ENCODE measurements at regions not wholly inside any gene's neighbourhood (a gene's known extent, or its start where the extent isn't known, plus 50 kb on each side); places are given as distances from the start of the nearest gene placed in this dataset.
"Not testable (repeated sequence)": the region's sequence is repeated elsewhere in the genome, so short reads cannot be mapped to it uniquely, and the experiment has no call there.

DNA sequence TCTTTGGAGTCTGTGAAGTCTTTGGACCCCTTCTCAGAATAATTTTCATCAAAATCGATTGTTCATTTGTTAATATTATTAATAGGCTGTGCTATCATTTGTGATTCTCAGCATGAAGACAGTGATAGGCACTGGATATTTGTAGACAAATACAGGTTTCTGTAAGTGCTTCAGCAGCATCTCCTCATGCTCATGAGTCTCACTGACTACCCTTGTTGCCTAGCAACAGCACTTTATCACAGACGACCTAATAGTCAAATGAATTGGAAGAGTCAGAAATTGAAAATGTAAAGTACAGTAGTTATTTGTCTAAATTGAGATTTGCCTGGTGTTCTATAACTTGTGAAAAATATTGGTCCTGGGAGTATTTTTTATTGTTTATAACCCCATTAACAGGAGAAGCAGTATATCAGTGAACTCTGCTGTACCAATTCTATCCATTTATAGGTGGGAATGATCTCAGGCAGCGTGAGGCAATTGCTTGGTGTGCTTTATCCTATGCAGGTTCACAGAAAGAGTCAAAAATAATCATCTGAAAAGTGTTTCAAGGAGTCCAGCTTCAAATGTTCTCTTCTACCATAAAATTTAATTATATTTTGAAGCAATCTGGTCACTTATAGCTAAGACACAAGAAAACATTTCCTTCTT, 684.6 kb downstream of the RFPL4B start:
- no peak for DNase-seq

GRCh38 chr6:113039005-113039404, 691.9 kb downstream of the RFPL4B start:
- no peak for DNase-seq

GRCh38 chr6:113047148-113047547, 700.0 kb downstream of the RFPL4B start:
- no peak for DNase-seq

- no peak for DNase-seq
These were observed 700.8 kb downstream of the RFPL4B start for GRCh38 chr6:113047932-113048331.

GRCh38 chr6:113048741-113049140, 701.6 kb downstream of the RFPL4B start:
- no peak for DNase-seq

DNA sequence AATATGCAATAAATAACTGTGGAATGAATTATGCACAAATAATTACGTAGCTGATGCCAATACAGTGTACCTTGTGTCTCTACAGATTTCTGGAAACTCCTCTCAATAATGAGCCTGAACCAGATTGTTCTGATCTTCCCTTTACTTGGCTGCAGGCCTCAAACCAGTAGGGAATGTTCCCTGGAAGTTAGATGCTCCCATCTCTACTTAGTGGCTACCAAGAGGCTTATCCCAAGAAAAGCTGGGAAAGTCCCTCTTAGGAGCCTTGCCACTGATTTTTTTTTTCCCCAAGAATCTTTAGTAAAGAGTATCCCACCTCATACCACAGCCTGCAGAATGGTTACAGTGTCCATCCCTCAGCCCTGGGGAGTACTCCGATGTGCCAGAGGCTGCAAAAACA, 702.1 kb downstream of the RFPL4B start:
- no peak for DNase-seq

- DNase-seq = no peak
These were observed 703.1 kb downstream of the RFPL4B start for GRCh38 chr6:113050010-113050858.

DNA sequence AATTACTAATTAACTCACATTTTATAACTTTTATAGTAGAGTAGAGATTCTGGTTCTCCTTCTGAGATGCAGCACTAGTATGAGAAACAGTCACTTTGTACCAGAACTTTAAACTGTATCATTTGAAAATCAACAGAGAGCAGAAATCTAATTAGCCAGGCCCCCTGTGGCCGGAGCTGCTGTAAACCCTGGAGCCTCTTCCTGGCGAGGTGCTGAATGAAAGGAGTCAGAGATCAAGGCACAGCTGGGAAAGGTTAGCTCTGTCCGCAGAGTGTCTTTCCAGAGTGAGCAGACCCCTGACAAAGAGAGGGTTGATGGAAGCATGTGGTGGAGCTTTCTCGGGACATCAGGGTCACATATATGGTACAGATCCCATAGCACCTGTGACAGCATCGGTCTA, 703.8 kb downstream of the RFPL4B start:
- no peak for DNase-seq

DNA sequence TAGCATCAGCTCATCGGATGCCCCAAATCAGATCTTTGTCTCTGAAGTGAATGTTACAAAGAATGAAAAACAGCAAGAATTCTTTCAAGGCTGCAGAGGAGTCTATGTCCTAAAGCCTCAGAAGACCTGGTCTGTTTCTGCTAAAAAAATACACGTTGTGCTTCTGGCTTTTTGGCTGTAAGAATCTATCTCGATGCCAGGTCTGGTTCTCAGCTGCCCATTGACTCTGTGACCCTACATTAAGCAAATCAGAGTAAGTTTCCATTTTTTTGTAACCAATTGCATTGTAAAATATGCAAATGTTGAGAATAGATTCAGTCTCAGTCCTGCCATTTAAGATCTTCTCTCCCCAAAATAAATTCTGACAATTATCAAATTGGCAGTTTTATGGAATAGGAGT, 705.4 kb downstream of the RFPL4B start:
- DNase-seq = no peak

- DNase-seq = peak; percentile 62 to 71
These were observed 707.9 kb downstream of the RFPL4B start for GRCh38 chr6:113055061-113055460.

GRCh38 chr6:113055998-113056397, 708.9 kb downstream of the RFPL4B start:
- DNase-seq = no peak

GRCh38 chr6:113057567-113058053, 710.5 kb downstream of the RFPL4B start:
- no peak for DNase-seq

GRCh38 chr6:113060664-113061063, 713.5 kb downstream of the RFPL4B start:
- DNase-seq = no peak

DNA sequence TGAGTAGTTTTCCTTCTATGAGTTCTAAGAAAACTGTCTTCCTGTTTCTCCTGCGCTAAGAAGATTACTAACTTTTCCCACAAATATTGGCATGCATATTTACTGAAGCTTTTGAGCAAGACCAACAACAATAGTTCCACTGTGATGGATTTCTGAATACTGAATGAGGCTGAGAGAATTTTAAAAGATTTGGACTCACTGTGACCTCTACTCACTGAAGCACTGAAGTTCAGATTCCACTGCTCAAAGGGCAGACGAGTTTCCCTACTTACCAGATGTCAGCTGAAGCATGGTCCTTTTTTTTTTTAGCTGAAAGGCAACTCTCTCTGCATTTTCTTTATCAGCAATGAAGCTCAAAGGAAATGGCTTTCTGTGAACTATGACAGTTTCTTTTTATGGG, 718.5 kb downstream of the RFPL4B start:
- DNase-seq = peak in 1 of 2 donors; percentile 20

- no peak for DNase-seq
These were observed 720.6 kb downstream of the RFPL4B start for GRCh38 chr6:113067612-113068275.

GRCh38 chr6:113068570-113068969, 721.4 kb downstream of the RFPL4B start:
- no peak for DNase-seq

GRCh38 chr6:113070681-113071080, 723.6 kb downstream of the RFPL4B start:
- DNase-seq = not testable (repeated sequence)

DNA sequence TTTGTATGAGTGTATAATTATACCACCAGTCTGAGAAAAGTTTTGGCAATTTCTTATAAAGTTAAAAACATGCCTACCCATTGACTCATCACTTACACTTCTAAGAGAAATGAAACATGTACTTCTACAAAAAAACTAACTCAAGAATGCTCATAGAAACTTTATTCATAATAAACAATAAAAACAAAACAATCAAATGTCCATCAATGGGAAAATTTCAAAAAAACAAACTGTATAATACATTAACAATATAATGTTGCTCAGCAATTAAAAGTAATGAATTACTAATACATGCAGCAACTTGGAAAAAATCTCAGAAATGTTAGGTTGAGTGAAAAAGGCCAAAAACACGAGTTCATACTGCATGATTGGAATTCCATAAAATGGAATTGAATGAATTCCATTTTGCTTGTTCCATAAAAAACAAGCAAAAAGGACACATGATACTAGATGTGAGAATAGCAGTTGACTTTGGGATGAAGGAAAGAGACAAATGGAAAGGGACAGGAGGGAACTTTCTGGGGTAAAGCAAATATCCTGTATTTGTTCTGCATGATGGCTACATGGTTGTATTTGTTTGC, 726.6 kb downstream of the RFPL4B start:
- no peak for DNase-seq

- no peak for DNase-seq
These were observed 729.0 kb downstream of the RFPL4B start for GRCh38 chr6:113076116-113076515.

- DNase-seq = no peak
These were observed 729.7 kb downstream of the RFPL4B start for GRCh38 chr6:113076816-113077215.

DNA sequence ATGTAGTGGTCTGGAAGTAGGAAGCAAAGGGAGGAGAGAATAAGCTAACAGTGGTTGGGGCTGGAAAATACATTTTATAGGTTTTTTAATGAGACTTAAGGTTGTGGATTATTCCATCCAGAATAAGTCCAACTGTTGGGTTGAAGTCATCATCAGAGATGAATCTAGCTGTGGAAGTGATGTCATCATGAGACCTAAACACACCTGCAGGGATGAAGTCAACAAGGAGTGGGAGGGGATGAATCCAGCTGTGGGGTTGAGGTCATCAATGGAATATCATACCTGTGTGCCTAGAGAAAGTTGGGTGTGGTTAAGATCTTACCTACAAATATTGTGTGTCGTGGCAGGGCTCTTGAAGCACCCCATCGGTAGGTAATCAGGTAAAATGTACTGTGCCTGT, 730.7 kb downstream of the RFPL4B start:
- DNase-seq = no peak

GRCh38 chr6:113078791-113079190, 731.7 kb downstream of the RFPL4B start:
- no peak for DNase-seq

All from right lung (tissue), 2 donors.